Natural killer cell (primary cell): ENCODE measurements at regions not wholly inside any gene's neighbourhood (a gene's known extent, or its start where the extent isn't known, plus 50 kb on each side); places are given as distances from the start of the nearest gene placed in this dataset.

Experiments used
- ATAC-seq, 3 donors: fragments of 150-1000 bp in 2 of 3; fragments of 200-7000 bp in 1 of 3; cut with Tn5 transposase; 1 replicate in 1 of 3; 2 replicates in 2 of 3; pipeline ENCODE4 v1.10.0; 2021; ENCODE audit warnings: mild to moderate bottlenecking in 2 of 3, moderate library complexity in 2 of 3
- DNase-seq, 2 donors: peaks; one replicate each; pipeline versions ENCODE4 v3.0.0 to v3.0.0-alpha.2; 2013 to 2021; ENCODE audit warnings: mixed read lengths in 1 of 2
- H3K27ac ChIP-seq: one replicate; pipeline ENCODE4 v1.5.1; 2013; ENCODE audit warnings: mild to moderate bottlenecking, low read length
- H3K27me3 ChIP-seq: one replicate; pipeline ENCODE4 v1.6.1; 2013; ENCODE audit warnings: low read length; ENCODE audit not compliant: control insufficient read depth, insufficient read depth
- H3K36me3 ChIP-seq: one replicate; pipeline ENCODE4 v1.6.1; 2013; ENCODE audit warnings: low read length; ENCODE audit not compliant: control insufficient read depth, insufficient read depth
- H3K4me1 ChIP-seq: one replicate; pipeline ENCODE4 v1.6.1; 2013; ENCODE audit warnings: low read length; ENCODE audit not compliant: control insufficient read depth, insufficient read depth
- H3K4me3 ChIP-seq: one replicate; pipeline ENCODE4 v1.5.1; 2013; ENCODE audit warnings: low read length
- H3K9me3 ChIP-seq: one replicate; pipeline ENCODE4 v1.6.1; 2013; ENCODE audit warnings: low read length; ENCODE audit not compliant: control insufficient read depth, insufficient read depth
- H3K27ac Mint-ChIP-seq, 2 donors: one replicate each; pipeline ENCODE4 v1.8.0; 2022; ENCODE audit warnings: mild to moderate bottlenecking in 2 of 2, mixed read lengths in 2 of 2, moderate library complexity in 1 of 2
- H3K27me3 Mint-ChIP-seq, 2 donors: one replicate each; pipeline ENCODE4 v1.8.0; 2022; ENCODE audit warnings: low read depth in 2 of 2, mixed read lengths in 2 of 2
- H3K36me3 Mint-ChIP-seq: one replicate; pipeline ENCODE4 v1.8.0; 2022; ENCODE audit warnings: mixed read lengths
- H3K4me1 Mint-ChIP-seq, 2 donors: one replicate each; pipeline ENCODE4 v1.8.0; 2022; ENCODE audit warnings: mixed read lengths in 2 of 2
- H3K4me3 Mint-ChIP-seq: one replicate; pipeline ENCODE4 v1.8.0; 2022; ENCODE audit warnings: mild to moderate bottlenecking, moderate library complexity, mixed read lengths
- H3K9me3 Mint-ChIP-seq, 2 donors: one replicate each; pipeline ENCODE4 v1.8.0; 2022; ENCODE audit warnings: mixed read lengths in 2 of 2
- CTCF ChIP-seq: fragments of 200-600 bp; IDR thresholded peaks from one replicate; pipeline ENCODE4 v1.8.0; 2022; ENCODE audit warnings: antibody characterized with exemption
- WGBS: methylation state at CpG from one replicate; pipeline ENCODE4 v1.1.7; 2013; ENCODE audit warnings: missing lambda C conversion rate; ENCODE audit not compliant: insufficient coverage; 5-methylcytosine and 5-hydroxymethylcytosine counted together
- intact Hi-C: fragments of 100-400 bp; cut with micrococcal nuclease; formaldehyde crosslinking; loops from one replicate; pipeline ENCODE4 v1.14.2; 2022

- DNase-seq (peak in 1 of 2 donors; percentile 76), ATAC-seq (no peak)
- H3K9me3 Mint-ChIP-seq = no peaks in the 10 kb centered on the region
- no peaks in the 10 kb centered on the region for H3K36me3 ChIP-seq
- no peaks in the 10 kb centered on the region for H3K4me1 ChIP-seq
- no peaks in the 10 kb centered on the region for H3K9me3 ChIP-seq
- intact Hi-C loops = loop anchor here (2.0 kb wide), 1 partner anchor 1824 kb away; no protein-coding TSS in a partner anchor
- H3K27ac Mint-ChIP-seq = no peak overlapping the region
- no peak overlapping the region for H3K4me3 ChIP-seq
- whole genome bisulfite sequencing = no CpG with 5 or more reads among the region's 1 CpG
- H3K27ac ChIP-seq = no peak overlapping the region
- H3K27me3 ChIP-seq = no peaks in the 10 kb centered on the region
- no peaks in the 10 kb centered on the region for H3K36me3 Mint-ChIP-seq
- no peaks in the 10 kb centered on the region for H3K27me3 Mint-ChIP-seq
- no peak overlapping the region for H3K4me3 Mint-ChIP-seq
- no peaks in the 10 kb centered on the region for H3K4me1 Mint-ChIP-seq
- peak; percentile 68 for TF ChIP-seq CTCF
Measured at GRCh38 chr7:114026486-114027089, 107.8 kb upstream of the PPP1R3A start.

GRCh38 chr7:114021135-114021534, 102.3 kb upstream of the PPP1R3A start:
- no peaks in the 10 kb centered on the region for H3K27me3 ChIP-seq
- no peak for TF ChIP-seq CTCF
- H3K4me1 ChIP-seq = no peaks in the 10 kb centered on the region
- Mint-ChIP-seq H3K9me3 (no peaks in the 10 kb centered on the region), H3K27me3 (no peaks in the 10 kb centered on the region), H3K4me3 (no peak overlapping the region), H3K4me1 (no peaks in the 10 kb centered on the region), H3K27ac (no peak overlapping the region), H3K36me3 (no peaks in the 10 kb centered on the region)
- no peaks in the 10 kb centered on the region for H3K9me3 ChIP-seq
- intact Hi-C loops = no loop called here
- no peak for DNase-seq
- 73% methylated on average over 1 of the region's 3 CpGs for WGBS
- no peaks in the 10 kb centered on the region for H3K36me3 ChIP-seq
- H3K27ac ChIP-seq = no peak overlapping the region
- no peak overlapping the region for H3K4me3 ChIP-seq
- no peak for ATAC-seq

GRCh38 chr7:114008696-114009095, 89.9 kb upstream of the PPP1R3A start:
- H3K4me1 Mint-ChIP-seq = no peaks in the 10 kb centered on the region
- no peaks in the 10 kb centered on the region for H3K36me3 Mint-ChIP-seq
- H3K9me3 ChIP-seq = no peaks in the 10 kb centered on the region
- no peak overlapping the region for H3K4me3 ChIP-seq
- DNase-seq = no peak
- intact Hi-C loops = no loop called here
- H3K27ac Mint-ChIP-seq = no peak overlapping the region
- no peak for TF ChIP-seq CTCF
- ATAC-seq = no peak
- H3K9me3 Mint-ChIP-seq = peaks cover 2 to 13% of the 10 kb centered on the region in 2 donors
- H3K4me3 Mint-ChIP-seq = no peak overlapping the region
- no peaks in the 10 kb centered on the region for H3K27me3 ChIP-seq
- WGBS = 87% methylated on average over 5 of the region's 5 CpGs
- no peak overlapping the region for H3K27ac ChIP-seq
- H3K27me3 Mint-ChIP-seq = no peaks in the 10 kb centered on the region
- H3K4me1 ChIP-seq = no peaks in the 10 kb centered on the region
- no peaks in the 10 kb centered on the region for H3K36me3 ChIP-seq

GRCh38 chr7:114007386-114007785, 88.6 kb upstream of the PPP1R3A start:
- ATAC-seq (no peak), DNase-seq (no peak)
- Mint-ChIP-seq H3K27ac (no peak overlapping the region), H3K4me1 (no peaks in the 10 kb centered on the region), H3K27me3 (no peaks in the 10 kb centered on the region), H3K9me3 (peaks cover 6 to 16% of the 10 kb centered on the region in 2 donors), H3K36me3 (peaks cover under 1% of the 10 kb centered on the region), H3K4me3 (no peak overlapping the region)
- Histone ChIP-seq H3K27me3 (no peaks in the 10 kb centered on the region), H3K4me1 (no peaks in the 10 kb centered on the region), H3K9me3 (no peaks in the 10 kb centered on the region), H3K27ac (no peak overlapping the region), H3K4me3 (no peak overlapping the region), H3K36me3 (no peaks in the 10 kb centered on the region)
- WGBS = 6% methylated on average over 2 of the region's 2 CpGs
- no peak for TF ChIP-seq CTCF
- intact Hi-C loops = no loop called here
